HG03432 (cell line): ENCODE measurements at regions not wholly inside any gene's neighbourhood (a gene's known extent, or its start where the extent isn't known, plus 50 kb on each side); places are given as distances from the start of the nearest gene placed in this dataset.

ENCODE experiments used
- ATAC-seq: cut with Tn5 transposase; IDR thresholded peaks from one replicate; pipeline ENCODE4 v1.9.1; 2021; ENCODE audit warnings: mild to moderate bottlenecking, moderate library complexity; ENCODE audit not compliant: unreplicated experiment

GRCh38 chr13:44237276-44237767 is 136.3 kb upstream of the SERP2 start:
- ATAC-seq, result peak; percentile 84

GRCh38 chr13:44237881-44238421 is 135.7 kb upstream of the SERP2 start:
- no peak for ATAC-seq

- ATAC-seq, result no peak
Measured at GRCh38 chr13:44240611-44241145, 132.9 kb upstream of the SERP2 start.

GRCh38 chr13:44241638-44242037 is 132.0 kb upstream of the SERP2 start:
- ATAC-seq, result no peak

- ATAC-seq, result no peak
Measured at GRCh38 chr13:44242766-44243165, 130.9 kb upstream of the SERP2 start.

GRCh38 chr13:44243198-44243857 is 130.3 kb upstream of the SERP2 start:
- peak; percentile 63 for ATAC-seq

- no peak for ATAC-seq
Measured at GRCh38 chr13:44244288-44244687, 129.3 kb upstream of the SERP2 start.

GRCh38 chr13:44249431-44249836 is 124.2 kb upstream of the SERP2 start:
- no peak for ATAC-seq

- ATAC-seq, result no peak
Measured at GRCh38 chr13:44252938-44253337, 120.7 kb upstream of the SERP2 start.

- no peak for ATAC-seq
Measured at GRCh38 chr13:44255771-44256364, 117.8 kb upstream of the SERP2 start.

- ATAC-seq, result no peak
Measured at GRCh38 chr13:44257796-44258195, 115.8 kb upstream of the SERP2 start.

GRCh38 chr13:44259045-44260027 is 114.3 kb upstream of the SERP2 start:
- ATAC-seq, result peak; percentile 83

- no peak for ATAC-seq
Measured at GRCh38 chr13:44260336-44260735, 113.3 kb upstream of the SERP2 start.

GRCh38 chr13:44263751-44264620 is 109.6 kb upstream of the SERP2 start:
- no peak for ATAC-seq

- no peak for ATAC-seq
Measured at GRCh38 chr13:44266305-44266704, 107.3 kb upstream of the SERP2 start.

- no peak for ATAC-seq
Measured at GRCh38 chr13:44266772-44267171, 106.9 kb upstream of the SERP2 start.

- ATAC-seq, result no peak
Measured at GRCh38 chr13:44267203-44267602, 106.4 kb upstream of the SERP2 start.

- ATAC-seq, result no peak
Measured at GRCh38 chr13:44267980-44268379, 105.6 kb upstream of the SERP2 start.

- ATAC-seq, result no peak
Measured at GRCh38 chr13:44268980-44269379, 104.6 kb upstream of the SERP2 start.

GRCh38 chr13:44270150-44270549 is 103.5 kb upstream of the SERP2 start:
- ATAC-seq, result no peak
